Inflammatory macrophage (primary cell): ENCODE measurements at regions not wholly inside any gene's neighbourhood (a gene's known extent, or its start where the extent isn't known, plus 50 kb on each side); places are given as distances from the start of the nearest gene placed in this dataset.
"Not testable (repeated sequence)": the region's sequence is repeated elsewhere in the genome, so short reads cannot be mapped to it uniquely, and the experiment has no call there.

Source experiments
- DNase-seq, 2 donors: peaks; one replicate each; pipeline ENCODE4 v3.0.0-alpha.2; 2020 to 2022

DNA sequence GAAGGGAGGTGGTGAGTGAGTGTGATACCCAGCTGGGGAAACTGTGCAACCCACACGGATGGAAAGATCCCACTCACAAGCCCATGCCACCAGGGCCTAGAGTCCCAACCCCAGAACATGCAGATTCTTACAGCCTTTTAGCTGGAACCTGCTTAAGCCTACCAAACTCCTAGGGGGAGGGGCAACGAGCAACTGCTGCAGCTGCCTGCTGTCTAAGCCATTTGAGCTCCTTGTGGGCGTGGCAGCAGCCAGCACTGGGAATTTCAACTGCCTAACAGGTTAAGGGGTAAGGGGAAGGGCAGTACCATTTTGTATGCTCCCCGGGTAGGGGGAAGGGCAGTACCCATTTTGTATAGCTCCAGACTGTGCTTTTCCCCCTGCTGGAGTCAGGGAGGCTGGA lies 673.2 kb upstream of the BCHE start:
- no peak for DNase-seq

DNA sequence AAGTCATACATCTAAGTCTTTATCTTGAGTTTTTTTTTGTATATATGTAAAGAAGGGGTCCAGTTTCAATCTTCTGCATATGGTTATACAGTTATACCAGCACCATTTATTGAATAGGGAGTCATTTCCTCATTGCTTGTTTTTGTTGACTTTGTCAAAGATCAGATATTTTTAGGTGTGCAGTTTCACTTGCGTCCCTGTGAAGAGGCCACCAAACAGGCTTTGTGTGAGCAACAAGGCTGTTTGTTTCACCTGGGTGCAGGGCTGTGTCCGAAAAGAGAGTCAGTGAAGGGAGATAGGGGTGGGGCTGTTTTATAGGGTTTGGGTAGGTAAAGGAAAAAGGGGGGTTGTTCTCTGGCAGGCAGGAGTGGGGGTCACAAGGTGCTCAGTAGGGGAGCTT lies 663.2 kb upstream of the BCHE start:
- DNase-seq, result not testable (repeated sequence)

DNA sequence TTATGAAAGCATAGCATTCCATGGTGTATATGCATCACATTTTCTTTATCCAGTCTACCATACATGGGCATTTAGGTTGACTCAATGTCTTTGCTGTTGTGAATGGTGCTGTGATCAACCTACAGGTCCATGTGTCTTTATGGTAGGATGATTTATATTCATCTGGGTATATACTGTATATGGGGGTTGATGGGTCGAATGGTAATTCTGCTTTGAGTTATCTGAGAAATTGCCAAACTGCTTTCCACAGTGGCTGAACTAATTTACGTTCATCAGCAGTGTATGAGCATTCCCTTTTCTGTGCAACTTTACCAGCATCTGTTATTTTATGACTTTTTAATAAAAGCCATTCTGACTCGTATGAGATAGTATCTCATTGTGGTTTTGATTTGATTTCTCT lies 662.4 kb upstream of the BCHE start:
- DNase-seq, result no peak

DNA sequence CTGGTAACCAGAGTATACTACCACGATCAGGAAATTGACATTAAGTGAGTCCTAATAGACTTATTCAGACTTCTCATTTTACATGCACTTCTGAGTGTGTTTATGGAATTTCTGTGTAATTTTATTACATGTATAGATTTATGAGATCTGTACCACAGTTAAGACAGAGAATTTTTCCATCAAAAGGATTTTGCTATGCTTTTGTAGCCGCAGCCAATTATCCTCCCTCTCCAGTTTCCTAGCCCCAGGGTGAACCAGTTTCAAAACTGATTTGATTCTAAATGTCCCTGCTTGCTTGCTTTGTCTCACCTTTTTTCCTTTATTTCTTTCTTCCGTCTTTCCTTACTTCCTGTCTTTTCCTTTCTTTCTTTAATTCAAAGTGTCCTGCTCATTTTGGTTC lies 661.2 kb upstream of the BCHE start:
- no peak for DNase-seq

DNA sequence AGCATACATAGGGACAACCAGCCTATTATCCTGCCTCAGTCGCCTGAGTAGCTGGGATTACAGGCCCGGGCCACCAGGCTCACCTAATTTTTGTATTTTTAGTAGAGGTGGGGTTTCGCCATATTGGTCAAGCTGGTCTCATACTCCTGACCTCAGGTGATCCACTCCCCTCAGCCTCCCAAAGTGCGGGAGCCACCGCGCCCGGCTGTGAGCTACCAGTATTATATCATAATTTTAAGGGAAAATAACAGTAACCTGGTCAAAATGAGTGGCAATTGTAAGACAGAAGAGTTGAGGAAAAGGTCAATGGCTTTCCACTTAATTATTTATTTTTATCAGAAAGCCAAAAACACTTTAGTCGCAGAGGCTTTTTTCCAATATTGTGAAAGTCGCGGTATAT lies 652.6 kb upstream of the BCHE start:
- DNase-seq, result no peak

DNA sequence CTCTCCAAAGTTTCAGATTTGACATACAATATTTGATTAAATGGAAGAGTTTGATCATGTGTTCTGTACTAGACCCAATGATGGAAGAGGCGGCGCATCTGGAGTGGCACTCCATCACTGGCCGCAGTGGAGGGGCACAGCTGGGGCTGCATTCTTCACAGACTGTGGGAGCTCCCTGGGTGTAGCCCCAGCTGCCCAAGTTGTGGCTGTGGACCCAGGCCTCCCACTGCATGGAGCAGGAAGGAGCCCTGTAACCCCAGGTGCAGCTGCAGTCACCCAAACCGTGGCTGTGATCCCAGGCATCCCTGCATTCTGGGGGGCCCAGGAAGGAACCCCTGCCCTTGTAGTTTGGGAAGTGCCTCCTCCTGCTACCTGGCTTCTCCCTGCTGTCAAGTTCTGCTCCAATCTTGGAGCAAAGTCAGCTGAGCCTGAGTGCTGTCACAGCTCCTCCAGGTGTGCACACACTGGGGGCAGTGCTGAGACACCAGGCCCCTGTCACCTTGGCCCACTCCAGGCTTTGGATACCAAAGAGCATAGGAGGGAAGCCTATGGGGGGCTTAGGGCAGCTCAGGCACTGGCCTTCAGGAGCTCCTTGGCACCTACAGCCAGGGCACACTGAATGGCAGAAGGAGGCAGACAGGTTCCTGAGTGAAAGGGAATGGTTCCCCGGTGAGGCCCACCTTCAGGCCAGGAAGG lies 651.9 kb upstream of the BCHE start:
- DNase-seq, result no peak

DNA sequence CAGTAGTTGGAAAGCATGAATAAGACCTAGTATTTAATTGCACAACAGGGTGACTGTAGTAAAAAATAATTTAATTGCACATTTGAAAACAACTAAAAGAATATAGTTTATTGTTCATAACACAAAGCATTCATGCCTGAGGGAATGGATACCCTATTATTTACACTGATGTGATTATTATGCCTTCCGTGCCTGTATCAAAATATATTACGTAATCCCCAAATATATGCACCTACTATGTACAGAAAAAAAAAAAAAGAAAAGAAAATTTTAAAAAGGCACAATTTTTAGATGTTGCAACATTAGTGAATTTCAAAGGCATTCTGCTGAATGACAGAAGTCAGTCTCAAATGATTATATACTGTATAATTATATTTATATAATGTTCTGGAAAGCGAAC lies 647.2 kb upstream of the BCHE start:
- DNase-seq, result no peak

DNA sequence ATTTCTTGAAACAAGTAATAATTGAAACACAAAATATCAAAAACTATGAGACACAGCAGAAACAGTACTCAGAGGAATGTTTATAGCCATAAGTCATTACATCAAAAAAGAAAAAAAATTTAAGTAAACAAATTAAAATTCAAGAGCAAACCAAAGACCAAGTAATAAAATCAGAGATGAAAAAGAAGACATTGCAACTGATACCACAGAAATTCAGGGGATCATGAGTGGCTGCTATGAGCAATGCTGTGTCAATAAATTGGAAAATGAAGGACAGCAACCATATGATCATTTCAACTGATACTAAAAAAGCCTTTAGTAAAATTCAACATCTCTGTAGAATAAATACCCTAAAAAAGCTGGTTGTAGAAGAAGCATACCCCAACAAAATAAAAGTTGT lies 644.1 kb upstream of the BCHE start:
- DNase-seq, result no peak

DNA sequence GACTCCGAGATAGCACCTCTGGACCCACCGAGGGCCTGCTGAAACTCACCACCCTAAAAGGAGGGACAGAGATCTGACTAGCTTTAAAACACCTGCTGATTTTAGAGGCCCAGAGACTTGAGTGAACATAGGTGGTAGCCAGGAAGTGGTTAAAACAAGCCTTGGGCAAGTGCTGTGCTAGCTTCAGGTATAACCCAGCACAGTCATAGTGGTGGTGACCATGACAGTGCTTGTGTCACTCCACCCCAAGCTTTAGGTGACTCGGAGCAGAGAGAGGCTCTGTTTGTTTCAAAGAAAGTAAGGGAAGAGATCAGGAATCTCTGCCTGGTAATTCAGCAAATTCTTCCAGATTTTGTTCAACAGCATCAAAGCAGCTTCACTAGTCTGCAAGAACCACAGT lies 641.1 kb upstream of the BCHE start:
- DNase-seq, result no peak

DNA sequence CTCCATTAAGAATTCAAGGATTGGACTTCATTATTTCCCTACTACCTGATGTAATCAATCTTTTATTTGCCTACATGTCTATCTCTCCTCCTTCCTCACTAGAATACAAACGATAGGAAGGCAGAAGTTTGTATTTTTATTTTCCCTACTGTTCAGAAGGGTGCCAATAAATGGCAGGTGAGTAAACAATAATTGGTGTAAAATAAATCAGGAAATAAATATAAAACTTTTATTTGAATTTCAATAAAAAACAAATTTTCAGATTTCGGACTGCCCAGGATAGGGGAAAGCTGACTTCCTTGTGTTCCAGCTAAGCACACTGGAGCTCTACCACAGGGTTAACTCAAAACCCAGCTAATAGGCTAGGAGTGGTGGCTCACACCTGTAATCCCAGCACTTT lies 636.3 kb upstream of the BCHE start:
- DNase-seq, result no peak

DNA sequence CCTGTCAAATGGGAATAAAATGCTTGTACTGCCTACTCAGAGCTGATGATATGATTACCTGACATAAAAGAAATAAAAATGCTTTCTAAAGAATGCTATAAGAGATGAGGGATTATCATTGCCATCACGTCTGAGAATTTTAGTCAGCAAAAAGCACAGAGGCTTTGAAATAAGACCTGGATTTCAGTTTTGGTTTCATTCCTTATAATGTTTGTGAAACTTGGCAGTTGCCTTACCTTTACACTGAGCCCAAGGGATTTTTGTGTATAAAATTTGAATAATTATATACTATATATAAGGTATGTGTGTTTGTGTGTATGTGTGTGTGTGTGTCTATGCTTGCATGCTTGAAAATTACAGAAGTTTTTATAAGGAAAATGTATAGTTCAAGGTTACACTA lies 634.8 kb upstream of the BCHE start:
- DNase-seq, result no peak

DNA sequence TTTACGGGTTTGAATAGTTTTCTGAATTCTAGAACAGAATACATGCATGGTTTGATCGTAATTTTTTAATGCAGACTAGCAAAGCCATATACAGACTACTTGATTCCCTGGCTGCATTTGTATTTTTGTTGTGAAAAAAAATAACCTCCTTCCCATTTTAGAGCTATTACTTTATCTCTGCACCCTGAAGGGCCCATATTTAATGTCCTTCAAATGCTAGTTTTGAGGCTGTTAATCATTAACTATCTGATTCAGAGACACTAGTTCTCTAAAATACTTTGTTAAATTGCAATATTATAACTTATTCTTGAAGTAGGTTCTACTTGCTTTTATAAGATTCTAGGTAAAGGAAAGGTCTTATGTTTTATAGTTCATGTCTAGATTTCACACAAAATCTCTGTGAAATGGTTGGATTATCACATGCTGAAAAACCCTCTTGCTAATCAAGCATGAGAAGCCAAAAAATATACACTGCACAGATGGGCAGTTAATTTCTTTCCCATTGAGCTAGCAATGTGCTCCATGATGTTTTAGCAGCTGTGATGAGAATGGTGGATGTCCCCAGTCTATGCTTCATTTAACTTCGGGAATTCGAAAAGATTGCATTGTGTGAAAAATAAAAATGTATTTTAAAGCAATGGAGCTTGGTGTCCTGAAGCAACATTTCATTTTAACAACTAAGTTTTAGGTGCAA lies 634.0 kb upstream of the BCHE start:
- no peak for DNase-seq

DNA sequence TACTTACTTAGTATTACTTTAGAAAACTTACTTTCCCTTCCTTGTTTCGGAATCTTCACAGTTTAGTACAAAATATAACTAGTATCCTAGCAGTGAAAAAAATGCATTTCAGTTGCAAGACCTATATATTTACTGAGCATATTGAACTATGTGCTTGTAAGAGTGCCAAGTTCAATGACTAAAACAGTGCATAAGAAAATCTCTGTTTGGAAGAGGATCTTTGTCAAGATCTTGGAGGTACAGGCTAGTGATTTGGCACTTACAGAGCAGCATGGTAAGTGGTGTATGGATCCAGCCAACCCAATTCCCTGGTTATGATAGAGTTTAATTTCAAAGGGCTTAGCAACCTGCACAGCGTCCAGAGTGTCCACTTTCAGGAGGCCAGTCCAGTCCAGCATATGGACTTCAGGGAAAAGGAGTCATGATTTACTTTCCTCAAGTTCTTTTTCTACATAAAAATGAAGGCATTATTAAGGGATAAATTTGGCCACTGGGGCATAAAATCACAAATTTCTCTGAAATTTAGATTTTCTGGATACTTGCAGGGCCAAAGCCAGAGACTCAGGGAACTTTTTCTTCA lies 625.8 kb upstream of the BCHE start:
- DNase-seq, result no peak

DNA sequence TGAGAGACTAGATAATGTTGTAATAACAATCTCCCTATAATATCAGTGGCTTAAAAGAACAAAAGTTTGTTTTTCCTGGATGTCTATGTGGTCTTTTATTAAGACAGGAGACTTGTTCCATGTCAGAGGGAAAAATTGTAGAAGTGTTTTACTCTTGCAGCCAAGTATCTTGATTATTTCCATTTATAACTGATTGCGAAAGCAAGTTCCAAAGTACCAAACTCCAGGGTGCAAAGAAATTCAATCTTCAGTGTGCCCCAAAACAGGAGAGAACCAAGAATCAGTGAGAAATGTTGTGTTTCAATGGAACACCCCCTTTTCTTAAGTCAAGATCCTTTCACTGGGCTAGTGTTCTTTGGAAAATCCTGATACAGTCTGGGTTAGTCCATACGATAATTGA lies 624.4 kb upstream of the BCHE start:
- no peak for DNase-seq

DNA sequence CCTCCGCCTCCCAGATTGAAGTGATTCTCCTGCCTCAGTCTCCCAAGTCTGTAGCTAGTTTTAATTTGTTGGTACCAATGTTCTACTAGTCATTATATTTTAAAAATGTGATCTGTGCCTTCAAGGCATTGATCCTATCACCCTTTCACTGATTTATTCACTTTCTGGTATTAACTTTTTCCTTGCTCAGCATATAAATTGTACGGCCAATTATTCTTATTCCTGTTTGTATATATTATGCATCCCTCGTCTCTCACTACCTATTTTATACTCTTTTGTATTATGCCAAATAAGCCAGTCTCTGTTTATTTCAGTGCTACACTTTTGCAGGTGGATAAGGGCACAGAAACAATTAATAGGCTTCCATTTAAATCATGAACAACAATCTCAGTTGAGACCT lies 620.2 kb upstream of the BCHE start:
- DNase-seq, result no peak

DNA sequence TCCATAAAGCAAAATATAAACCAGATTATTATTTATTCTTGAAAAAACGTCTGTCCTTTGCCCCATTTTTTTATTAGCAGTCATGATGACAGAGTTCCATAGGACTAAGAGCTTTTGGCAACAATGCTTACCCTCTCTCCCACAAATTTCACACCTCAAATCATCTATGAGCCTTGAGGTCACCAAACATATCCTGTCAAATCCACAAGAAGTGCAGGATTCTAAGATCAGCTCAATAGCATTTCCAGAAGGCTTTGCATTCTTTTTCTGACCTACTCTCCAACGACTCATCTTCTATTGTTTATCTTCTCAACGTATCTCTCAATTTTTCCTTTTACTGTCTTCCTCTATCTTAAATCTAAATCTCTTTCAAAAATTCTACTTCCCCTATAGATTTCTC lies 619.1 kb upstream of the BCHE start:
- DNase-seq, result no peak

DNA sequence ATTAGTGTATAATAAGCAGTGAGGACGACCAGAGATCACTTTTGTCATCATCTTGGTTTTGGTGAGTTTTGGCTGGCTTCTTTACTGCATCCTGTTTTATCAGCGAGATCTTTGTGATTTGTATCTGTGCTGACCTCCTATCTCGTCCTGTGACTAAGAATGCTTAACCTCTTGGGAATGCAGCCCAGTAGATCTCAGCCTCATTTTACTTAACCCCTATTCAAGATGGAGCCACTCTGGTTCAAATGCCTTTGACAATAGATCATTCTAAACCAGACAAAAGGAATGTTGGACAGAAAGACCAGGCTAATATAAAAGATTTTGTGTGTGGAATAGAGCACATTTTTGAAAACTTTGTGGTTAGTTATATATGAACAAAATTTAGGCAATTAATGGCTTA lies 618.5 kb upstream of the BCHE start:
- no peak for DNase-seq

DNA sequence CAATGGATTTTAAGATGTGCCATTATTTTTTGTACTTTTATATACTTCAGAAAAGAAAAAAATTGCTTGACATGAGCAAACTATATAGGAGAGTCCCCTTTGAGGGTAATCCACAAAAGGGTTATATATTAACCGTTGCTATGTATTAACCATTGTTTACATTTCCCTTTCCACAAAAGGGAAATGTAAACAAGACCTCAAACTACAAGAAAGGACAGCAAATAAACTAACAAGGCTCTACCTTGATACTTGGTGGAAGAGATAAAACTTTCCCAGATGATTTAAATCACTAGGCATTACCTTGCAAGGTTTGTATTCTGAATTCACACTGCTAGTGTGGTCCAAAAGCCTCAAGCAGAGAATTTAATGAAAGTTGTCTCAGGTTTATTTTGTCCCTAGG lies 616.3 kb upstream of the BCHE start:
- DNase-seq, result no peak

DNA sequence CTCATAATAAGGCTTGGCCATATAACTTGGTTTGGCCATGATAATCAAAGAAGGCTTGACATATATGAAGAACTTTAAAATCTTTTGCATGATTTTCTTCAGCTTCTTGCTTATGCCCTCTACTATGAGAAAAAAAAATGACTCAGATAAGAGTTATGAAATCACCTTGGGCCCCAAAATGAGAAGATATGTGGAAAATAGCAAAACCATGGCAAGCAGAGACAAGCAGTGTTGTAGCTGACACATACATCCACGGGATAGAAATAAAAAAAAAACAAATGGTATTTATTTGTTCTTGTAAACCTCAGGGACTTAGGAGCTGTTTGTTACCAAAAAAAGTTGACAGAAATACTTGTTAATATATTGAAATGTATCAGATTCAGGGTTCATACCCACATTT lies 614.8 kb upstream of the BCHE start:
- no peak for DNase-seq

DNA sequence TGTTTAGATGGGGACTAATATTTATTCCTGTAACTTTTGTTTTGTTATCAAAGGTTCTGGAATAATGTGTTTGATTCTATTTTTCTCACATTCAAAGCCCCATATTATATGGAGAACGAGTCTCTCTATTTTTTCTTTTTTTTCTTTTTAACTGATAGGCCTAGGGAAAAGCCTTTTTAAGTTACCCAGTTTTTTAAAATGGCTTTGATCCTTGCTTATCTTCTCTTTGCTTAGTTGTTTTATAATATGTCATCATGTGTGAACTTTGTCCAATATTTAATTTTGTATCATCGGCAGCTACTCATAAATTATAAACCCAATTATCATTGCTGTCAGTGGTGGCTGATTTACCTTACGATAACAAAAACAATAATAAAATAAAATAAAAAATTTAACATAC lies 610.3 kb upstream of the BCHE start:
- no peak for DNase-seq

DNA sequence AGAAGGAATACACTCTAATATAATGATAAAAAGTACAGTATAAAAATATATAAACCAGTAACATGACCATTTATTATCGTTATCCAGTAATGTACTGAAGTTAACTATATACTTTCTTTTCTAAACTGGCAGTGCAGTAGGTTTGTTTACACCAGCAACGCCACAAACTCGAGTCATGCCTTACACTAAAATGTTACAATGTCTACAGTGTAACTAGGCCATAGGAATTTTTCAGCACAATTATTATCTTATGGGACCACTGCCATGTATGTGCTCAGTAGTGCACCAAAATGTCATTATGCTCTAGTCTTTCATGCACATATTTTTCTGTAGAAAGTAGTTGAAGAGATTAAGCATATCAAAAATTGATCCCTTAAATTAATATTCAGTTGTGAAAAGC lies 609.8 kb upstream of the BCHE start:
- DNase-seq, result no peak

DNA sequence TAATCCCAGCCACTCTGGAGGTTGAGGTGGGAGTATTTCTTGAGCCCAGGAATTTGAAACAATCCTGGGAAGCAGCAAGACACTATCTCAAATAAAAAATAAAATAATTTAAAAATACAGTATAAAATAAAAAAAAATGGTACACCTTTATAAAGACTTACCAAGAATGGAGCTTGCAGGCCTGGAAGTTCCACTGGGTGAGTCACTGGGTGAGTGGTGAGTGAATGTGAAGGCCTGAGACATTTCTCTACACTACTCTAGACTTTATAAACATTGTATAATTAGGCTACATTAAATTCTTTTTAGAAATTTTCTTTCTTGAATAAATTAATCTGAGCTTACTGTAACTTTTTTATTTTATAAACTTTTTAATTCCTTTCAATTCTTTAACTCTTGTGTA lies 609.1 kb upstream of the BCHE start:
- no peak for DNase-seq

DNA sequence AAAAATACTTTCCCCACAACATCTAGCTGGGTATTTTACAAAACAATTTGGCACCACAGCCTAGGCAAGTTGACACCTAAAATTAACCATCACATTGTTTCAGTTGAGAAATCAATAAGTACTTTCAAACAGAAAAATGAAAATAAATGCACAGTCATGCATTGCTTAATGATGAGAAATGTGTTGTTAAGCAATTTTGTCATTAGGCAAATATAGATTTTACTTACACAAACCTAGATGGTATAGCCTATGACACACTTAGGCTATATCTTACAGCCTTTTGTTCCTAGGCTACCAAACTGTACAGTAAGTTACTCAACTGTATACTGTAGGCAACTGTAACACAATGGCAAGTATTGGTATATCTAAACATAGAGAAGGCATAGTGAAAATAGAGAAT lies 608.6 kb upstream of the BCHE start:
- DNase-seq, result peak in 1 of 2 donors; percentile 25

DNA sequence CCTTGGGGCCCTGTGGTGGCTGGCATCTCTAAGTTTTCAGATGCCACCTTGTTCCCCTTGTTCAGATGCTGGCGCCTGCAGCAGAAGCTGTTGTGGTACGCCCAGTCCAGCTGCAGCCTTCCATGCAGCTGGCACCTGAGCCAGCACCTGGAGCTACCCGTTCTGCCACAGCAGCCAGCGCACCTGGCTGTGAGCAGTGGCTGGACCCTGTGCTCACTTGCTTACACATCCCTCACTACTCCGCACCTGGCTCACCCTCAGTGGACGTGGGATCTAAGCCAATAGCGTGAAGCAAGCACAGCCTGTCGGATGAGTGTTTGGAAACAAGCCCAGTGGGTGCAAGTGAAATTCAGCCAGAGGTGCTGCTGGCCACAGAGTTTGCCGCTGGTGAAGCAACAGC lies 607.5 kb upstream of the BCHE start:
- DNase-seq, result no peak

DNA sequence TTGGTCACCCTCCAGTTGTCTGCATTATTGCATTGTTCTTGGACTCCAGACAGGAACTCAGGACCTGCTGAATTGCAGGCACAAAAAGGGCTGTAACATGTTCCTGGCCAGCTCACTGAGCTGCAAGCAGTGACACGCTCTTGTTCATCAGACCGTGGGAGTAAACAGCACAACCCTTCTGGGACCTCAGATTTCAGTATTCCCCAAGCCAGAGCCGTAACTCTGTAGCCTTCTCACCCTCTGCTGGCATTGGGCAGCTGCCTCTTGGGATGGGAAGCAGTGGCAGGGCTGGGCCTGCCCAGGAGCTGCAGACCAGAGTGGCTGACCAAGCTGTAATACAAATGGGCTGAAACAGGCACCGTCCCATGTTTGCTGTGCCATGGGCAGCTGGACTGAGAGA lies 607.1 kb upstream of the BCHE start:
- no peak for DNase-seq
